Smooth muscle cell (in vitro differentiated cells): ENCODE measurements at regions not wholly inside any gene's neighbourhood (a gene's known extent, or its start where the extent isn't known, plus 50 kb on each side); places are given as distances from the start of the nearest gene placed in this dataset.

Experiments
- DNase-seq: peaks from one replicate; lab custom pipeline; 2025; ENCODE audit not compliant: unreplicated experiment; lab: John Stamatoyannopoulos, UW
- H2AFZ ChIP-seq: fragments of 200-600 bp; sonication (generic); 2 replicates; pipeline ENCODE4 v1.6.0; 2016; ENCODE audit warnings: antibody characterized with exemption, low read depth, mild to moderate bottlenecking
- H3F3A ChIP-seq: fragments of 200-600 bp; sonication (generic); 2 replicates; pipeline ENCODE4 v1.6.0; 2017; ENCODE audit warnings: antibody characterized with exemption, low read depth
- H3K27ac ChIP-seq: fragments of 200-600 bp; sonication (generic); 2 replicates; pipeline ENCODE4 v1.5.1; 2016; ENCODE audit warnings: low read depth, mild to moderate bottlenecking
- H3K27me3 ChIP-seq: fragments of 200-600 bp; sonication (generic); 2 replicates; pipeline ENCODE4 v1.6.1; 2016; ENCODE audit warnings: low read depth, mild to moderate bottlenecking
- H3K36me3 ChIP-seq: fragments of 200-600 bp; sonication (generic); 2 replicates; pipeline ENCODE4 v1.5.1; 2016; ENCODE audit warnings: low read depth
- H3K4me1 ChIP-seq: fragments of 200-600 bp; sonication (generic); 2 replicates; pipeline ENCODE4 v1.5.1; 2016; ENCODE audit warnings: low read depth
- H3K4me2 ChIP-seq: fragments of 200-600 bp; sonication (generic); 2 replicates; pipeline ENCODE4 v1.6.0; 2016; ENCODE audit warnings: mild to moderate bottlenecking
- H3K4me3 ChIP-seq: fragments of 200-600 bp; sonication (generic); 2 replicates; pipeline ENCODE4 v1.5.1; 2016; ENCODE audit warnings: mild to moderate bottlenecking
- H3K79me2 ChIP-seq: fragments of 200-600 bp; sonication (generic); 2 replicates; pipeline ENCODE4 v1.6.0; 2016; ENCODE audit warnings: low read depth, mild to moderate bottlenecking
- H3K9ac ChIP-seq: fragments of 200-600 bp; sonication (generic); 2 replicates; pipeline ENCODE4 v1.6.0; 2016; ENCODE audit warnings: low read depth
- H3K9me3 ChIP-seq: fragments of 200-600 bp; sonication (generic); replicated peaks from 2 replicates; pipeline ENCODE4 v1.5.1; 2016; ENCODE audit warnings: low read depth
- H4K20me1 ChIP-seq: fragments of 200-600 bp; sonication (generic); 2 replicates; pipeline ENCODE4 v1.6.0; 2016; ENCODE audit warnings: low read depth
- CTCF ChIP-seq: fragments of 200-600 bp; sonication (generic); IDR thresholded peaks from 2 replicates; pipeline ENCODE4 v1.5.1; 2017; ENCODE audit warnings: borderline replicate concordance, mild to moderate bottlenecking, antibody characterized with exemption; ENCODE audit not compliant: insufficient read depth, poor library complexity, severe bottlenecking
- WGBS: methylation state at CpG from one replicate; pipeline ENCODE4 v1.1.7; 2016; ENCODE audit warnings: low lambda C conversion rate; 5-methylcytosine and 5-hydroxymethylcytosine counted together

GRCh38 chr12:4194668-4195067 is 78.9 kb upstream of the CCND2 start:
- Histone ChIP-seq H4K20me1 (no peaks in the 10 kb centered on the region), H3K4me1 (no peaks in the 10 kb centered on the region), H3K4me3 (no peak overlapping the region), H2AFZ (no peak overlapping the region), H3K4me2 (no peak overlapping the region), H3K27ac (no peak overlapping the region), H3K27me3 (peaks cover 15% of the 10 kb centered on the region), H3K9me3 (no peaks in the 10 kb centered on the region), H3K79me2 (no peaks in the 10 kb centered on the region), H3F3A (no peaks in the 10 kb centered on the region), H3K9ac (no peak overlapping the region), H3K36me3 (no peaks in the 10 kb centered on the region)
- WGBS, result 90% methylated on average over 10 of the region's 10 CpGs
- DNase-seq, result no peak
- no peak for TF ChIP-seq CTCF

- WGBS, result 37% methylated on average over 8 of the region's 8 CpGs
- no peak for TF ChIP-seq CTCF
- no peak for DNase-seq
Measured at GRCh38 chr12:4193821-4194220, 79.7 kb upstream of the CCND2 start.

DNA sequence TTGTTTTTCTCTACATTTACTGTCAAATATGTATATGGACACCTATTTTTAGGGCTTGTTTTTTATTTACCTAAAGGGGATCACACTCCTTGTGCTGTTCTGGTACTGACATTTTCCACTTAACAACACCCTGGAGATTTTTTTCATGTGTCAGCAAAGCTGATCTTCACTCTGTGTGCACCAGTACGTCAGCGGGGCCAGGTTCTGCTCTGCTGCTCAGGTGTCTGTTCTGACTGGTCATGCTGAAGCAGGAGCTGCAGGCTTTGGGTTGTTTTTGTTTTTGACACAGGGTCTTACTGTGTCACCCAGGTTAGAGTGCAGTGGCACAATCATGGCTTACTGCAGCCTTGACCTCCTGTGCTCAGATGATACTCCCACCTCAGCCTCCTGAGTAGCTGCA is 81.9 kb upstream of the CCND2 start:
- TF ChIP-seq CTCF, result no peak
- no peaks in the 10 kb centered on the region for H3K36me3 ChIP-seq
- no peak overlapping the region for H3K9ac ChIP-seq
- H3K79me2 ChIP-seq, result no peaks in the 10 kb centered on the region
- no peak overlapping the region for H2AFZ ChIP-seq
- H3K27ac ChIP-seq, result no peak overlapping the region
- no peaks in the 10 kb centered on the region for H3K4me1 ChIP-seq
- H3K27me3 ChIP-seq, result peaks cover 15% of the 10 kb centered on the region
- no peaks in the 10 kb centered on the region for H4K20me1 ChIP-seq
- no peak overlapping the region for H3K4me2 ChIP-seq
- no peak for DNase-seq
- no peaks in the 10 kb centered on the region for H3K9me3 ChIP-seq
- no peak overlapping the region for H3K4me3 ChIP-seq
- H3F3A ChIP-seq, result no peaks in the 10 kb centered on the region
- WGBS, result 94% methylated on average over 2 of the region's 2 CpGs

More at GRCh38 chr12:4193821-4194220, 79.7 kb upstream of the CCND2 start:
- no peaks in the 10 kb centered on the region for H3K79me2 ChIP-seq
- no peaks in the 10 kb centered on the region for H3K36me3 ChIP-seq
- H3K27me3 ChIP-seq, result peaks cover 15% of the 10 kb centered on the region
- no peaks in the 10 kb centered on the region for H3F3A ChIP-seq
- no peak overlapping the region for H3K9ac ChIP-seq
- no peaks in the 10 kb centered on the region for H3K9me3 ChIP-seq
- H3K4me2 ChIP-seq, result no peak overlapping the region
- H3K4me3 ChIP-seq, result no peak overlapping the region
- H3K4me1 ChIP-seq, result no peaks in the 10 kb centered on the region
- no peak overlapping the region for H3K27ac ChIP-seq
- H4K20me1 ChIP-seq, result no peaks in the 10 kb centered on the region
- H2AFZ ChIP-seq, result no peak overlapping the region

GRCh38 chr12:4191149-4191548 is 82.4 kb upstream of the CCND2 start:
- no peaks in the 10 kb centered on the region for H3K79me2 ChIP-seq

More at GRCh38 chr12:4191149-4191548, 82.4 kb upstream of the CCND2 start:
- Histone ChIP-seq H3F3A (no peaks in the 10 kb centered on the region), H3K27me3 (peaks cover 15% of the 10 kb centered on the region), H3K4me2 (no peak overlapping the region), H3K4me3 (no peak overlapping the region), H3K4me1 (no peaks in the 10 kb centered on the region), H3K9me3 (no peaks in the 10 kb centered on the region), H2AFZ (no peak overlapping the region), H4K20me1 (no peaks in the 10 kb centered on the region), H3K36me3 (no peaks in the 10 kb centered on the region), H3K9ac (no peak overlapping the region), H3K27ac (no peak overlapping the region)
- no peak for DNase-seq
- no peak for TF ChIP-seq CTCF
- WGBS, result 92% methylated on average over 3 of the region's 3 CpGs
